HG03354 (cell line): ENCODE measurements at regions not wholly inside any gene's neighbourhood (a gene's known extent, or its start where the extent isn't known, plus 50 kb on each side); places are given as distances from the start of the nearest gene placed in this dataset.
"Not testable (repeated sequence)": the region's sequence is repeated elsewhere in the genome, so short reads cannot be mapped to it uniquely, and the experiment has no call there.

Experiments
- ATAC-seq: cut with Tn5 transposase; IDR thresholded peaks from one replicate; pipeline ENCODE4 v1.9.1; 2021; ENCODE audit warnings: mild to moderate bottlenecking; ENCODE audit not compliant: unreplicated experiment, poor library complexity, severe bottlenecking

DNA sequence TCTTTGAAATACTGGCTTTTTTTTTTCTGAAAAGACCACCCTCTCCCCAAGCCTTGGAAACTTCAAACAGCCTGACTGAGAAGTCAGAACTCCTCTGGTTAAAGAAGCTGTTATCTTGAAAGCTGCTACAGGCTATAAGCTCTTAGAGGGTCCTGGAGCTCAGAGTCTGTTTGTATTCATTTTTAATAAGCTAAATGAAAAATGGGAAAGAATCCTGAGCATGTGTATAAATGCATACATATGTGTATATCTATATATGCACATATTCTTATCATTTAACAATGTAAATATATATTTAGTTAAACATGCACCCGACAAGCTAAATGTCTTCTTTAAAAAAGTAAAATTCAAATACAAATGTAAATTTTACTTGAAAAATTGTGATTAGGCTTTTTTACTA lies 494.9 kb upstream of the POU3F2 start:
- ATAC-seq = no peak

DNA sequence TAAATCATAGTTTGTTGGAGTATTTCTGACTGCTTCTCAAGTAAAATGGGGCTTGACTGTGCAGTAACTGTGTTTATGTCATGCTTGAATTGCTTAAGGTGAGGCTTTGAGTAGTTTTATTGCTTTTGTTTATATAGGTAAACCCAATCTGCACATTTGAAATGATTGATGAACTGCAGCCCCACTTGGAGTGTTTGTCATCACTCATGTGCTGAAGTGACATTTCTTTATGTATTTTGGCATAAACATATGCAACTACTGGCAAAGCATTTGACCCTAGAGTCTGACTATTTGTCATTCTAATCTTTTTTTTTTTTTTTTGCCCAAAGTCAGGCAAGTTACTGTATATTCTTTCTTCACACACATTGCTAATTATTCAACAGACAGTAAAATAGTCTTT lies 491.4 kb upstream of the POU3F2 start:
- no peak for ATAC-seq

DNA sequence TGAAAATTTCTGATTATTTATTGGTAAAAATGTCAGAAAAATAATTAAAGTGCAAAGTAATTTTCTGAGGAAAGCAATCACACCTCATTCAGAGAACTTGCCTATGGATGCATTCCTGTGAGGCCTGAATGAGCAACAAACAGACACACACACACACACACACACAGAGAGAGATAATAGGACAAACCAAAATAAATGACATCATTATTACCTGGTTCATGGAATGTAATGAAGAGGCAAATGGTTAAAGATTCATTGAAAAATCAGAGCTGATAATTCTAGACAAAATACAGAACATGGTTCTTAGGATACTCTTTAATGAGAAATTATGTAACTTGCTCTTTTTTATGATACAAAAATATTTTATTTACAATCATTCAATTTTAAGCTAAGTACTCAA lies 490.6 kb upstream of the POU3F2 start:
- no peak for ATAC-seq

DNA sequence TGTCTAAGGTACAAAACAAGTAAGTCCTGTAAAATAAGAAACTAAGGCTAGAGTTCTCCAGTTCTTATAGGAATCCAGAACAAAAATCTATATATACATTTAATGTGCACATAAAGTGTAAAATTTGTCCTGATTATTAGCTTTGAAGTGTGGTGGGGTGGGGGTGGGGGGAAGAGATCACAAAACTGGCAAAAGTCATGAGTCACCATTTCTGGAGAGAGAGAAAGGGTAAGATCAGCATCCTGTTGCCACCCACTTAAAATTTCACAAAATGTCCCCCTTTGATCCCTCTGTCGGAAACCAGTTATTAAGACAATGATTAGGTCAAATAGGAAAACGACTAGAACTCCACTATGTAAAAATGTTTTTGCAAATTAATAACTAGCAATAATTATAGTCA lies 482.0 kb upstream of the POU3F2 start:
- ATAC-seq = no peak

DNA sequence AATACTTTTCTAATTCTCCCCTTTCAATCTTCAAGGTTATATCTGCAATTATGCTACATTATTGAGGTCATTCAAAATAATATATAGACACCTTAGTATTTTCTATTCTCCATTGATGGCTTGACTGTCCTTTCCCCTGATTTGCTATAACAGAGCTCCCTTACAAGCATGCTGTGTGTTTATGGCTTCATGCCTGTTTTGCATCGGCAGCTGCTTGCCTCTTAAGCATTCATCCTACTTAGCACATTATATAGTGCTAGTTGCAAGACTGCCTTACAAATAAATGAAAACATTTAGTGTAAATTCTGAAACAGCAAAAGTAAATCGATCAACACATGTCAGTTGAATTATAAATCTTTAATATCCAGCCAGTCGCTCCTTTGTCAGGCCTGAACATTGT lies 476.2 kb upstream of the POU3F2 start:
- no peak for ATAC-seq

DNA sequence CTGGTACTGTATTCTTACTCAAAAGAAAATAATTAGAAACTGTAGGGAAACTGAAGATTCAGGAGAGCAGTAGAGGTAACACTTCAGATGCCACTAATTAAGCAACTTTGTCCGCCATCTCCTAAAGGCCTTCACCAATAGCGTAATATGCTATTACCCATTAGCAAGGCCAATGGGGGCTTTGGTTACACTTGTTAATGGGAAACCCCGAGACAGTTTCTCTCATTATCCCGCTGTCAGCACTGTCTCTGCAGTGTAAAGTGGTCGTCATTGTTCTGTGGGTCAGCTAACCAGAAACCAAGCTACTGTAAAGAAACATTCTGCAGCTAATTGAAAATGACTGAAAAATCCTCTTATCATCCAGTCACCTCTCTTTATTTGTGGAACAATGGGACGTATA lies 468.0 kb upstream of the POU3F2 start:
- no peak for ATAC-seq

DNA sequence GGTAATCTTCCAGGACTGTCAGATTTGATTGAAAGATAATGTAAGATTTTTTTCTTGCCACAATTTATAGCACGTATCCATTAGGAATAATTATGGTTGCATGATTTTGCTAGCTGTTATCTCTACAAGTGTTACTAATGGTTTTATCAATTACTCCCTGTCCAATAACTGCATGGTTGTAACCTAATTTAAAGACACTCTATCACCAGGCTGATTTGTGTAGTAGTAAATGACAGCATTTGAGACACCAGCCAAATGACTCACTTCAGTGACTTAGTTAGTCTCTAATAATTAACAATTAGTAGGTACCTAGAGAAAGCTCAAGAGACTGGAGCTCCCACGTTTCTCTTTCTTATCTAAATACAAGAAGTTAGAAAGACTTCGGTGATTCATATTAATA lies 453.8 kb upstream of the POU3F2 start:
- no peak for ATAC-seq

DNA sequence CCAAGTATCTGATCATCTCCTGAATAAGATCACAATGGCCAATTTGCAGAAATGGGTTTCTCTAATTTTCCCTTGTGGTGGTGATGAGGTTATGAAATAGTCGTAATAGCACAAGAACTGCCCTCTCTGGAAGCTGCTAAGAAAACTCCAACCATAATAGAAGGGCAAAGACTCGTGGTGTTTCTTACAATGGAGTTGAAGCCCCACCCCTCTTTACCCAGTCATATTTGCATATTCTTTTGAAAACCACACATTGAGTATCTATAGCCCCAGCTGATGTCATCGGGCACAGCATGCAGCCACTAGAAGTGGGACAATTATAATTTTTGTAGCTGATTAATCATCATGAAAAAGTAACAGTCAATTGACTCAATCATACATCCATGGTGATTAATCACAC lies 452.1 kb upstream of the POU3F2 start:
- no peak for ATAC-seq

DNA sequence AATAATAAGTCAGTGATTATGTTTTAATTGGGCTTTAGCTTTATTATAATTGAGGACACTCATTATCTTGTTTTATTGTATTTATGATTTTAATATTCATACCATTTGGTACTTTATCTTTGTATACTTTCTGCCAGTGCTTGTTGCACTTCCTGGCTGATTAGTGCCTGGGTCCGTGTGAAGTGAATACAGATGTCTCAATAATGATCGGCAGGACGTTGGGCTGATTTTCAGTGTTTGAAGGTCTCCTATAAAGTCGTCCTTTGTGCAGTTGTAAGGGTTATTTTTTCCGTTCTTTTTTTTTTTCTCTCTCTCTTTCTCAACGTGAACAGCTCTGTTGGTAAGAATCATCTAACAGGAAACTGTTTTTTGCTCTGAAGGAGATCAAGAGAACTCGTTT lies 450.0 kb upstream of the POU3F2 start:
- ATAC-seq = no peak

DNA sequence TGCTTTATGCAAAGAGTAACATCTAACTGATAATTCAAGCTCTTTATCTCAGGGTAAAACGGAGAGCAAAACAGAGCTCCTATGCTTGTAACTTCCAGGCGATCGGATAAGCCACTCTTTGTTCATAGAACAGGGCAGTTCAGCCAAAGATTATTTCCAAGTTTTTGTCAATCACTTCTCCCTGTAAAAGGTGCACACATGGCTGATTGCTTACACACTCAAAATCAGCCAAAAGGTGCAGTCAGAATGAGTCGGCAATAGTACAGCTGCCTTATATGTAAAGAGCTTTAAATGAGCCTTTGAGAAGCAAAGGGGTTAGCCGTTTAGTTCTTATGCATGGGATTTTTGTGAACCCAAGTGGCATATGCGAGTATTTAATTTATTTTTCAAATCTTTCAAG lies 449.6 kb upstream of the POU3F2 start:
- ATAC-seq = no peak

DNA sequence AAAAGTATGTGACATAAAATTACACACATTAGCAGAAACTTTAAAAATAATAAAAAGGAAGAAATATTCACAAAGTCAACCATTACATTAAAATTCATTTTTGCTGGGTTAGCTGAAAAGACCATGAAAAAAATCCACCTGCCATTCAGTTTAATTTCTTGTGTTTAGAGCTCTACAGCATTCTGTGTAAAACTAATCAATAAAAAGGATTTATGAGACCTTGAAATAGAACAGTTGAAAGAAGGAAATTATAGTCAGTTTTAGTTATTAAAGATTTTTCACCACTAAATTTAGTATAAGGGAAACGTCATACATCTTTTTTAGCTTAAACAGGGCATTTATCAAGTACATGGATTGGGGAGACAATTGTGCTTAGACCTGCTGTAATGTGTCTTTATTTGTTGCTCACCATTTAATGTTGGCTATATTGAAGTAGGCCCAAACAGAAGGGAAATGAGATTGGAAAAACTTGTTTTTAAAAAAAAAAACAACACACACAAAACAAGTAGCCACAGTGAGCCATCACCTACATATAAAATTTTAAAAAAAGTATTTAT lies 438.7 kb upstream of the POU3F2 start:
- ATAC-seq = no peak

DNA sequence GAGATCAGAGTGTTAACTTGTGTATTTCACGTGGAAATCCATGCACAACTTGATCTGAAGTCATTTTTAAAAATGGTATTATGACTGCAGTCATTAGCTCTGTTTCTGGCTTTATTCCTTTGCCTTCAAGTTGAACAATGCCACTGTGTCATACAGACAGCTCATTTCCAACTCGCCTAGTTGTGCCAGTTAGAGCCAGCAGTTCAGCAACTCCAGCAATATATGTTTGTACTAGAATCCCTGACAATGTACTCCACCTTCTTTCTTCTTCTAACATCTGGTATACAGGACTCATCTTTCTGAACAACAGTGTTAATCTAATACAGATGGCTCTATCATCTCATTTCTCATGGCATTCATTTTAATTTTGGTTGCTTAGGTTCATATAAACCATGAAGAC lies 418.3 kb upstream of the POU3F2 start:
- ATAC-seq = no peak

DNA sequence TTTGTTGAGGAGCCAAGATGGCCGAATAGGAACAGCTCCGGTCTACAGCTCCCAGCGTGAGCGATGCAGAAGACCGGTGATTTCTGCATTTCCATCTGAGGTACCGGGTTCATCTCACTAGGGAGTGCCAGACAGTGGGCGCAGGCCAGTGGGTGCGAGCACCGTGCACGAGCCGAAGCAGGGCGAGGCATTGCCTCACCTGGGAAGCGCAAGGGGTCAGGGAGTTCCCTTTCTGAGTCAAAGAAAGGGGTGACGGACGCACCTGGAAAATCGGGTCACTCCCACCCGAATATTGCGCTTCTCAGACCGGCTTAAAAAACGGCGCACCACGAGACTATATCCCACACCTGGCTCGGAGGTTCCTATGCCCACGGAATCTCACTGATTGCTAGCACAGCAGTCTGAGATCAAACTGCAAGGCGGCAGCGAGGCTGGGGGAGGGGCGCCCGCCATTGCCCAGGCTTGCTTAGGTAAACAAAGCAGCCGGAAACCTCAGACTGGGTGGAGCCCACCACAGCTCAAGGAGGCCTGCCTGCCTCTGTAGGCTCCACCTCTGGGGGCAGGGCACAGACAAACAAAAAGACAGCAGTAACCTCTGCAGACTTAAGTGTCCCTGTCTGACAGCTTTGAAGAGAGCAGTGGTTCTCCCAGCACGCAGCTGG lies 417.7 kb upstream of the POU3F2 start:
- not testable (repeated sequence) for ATAC-seq

DNA sequence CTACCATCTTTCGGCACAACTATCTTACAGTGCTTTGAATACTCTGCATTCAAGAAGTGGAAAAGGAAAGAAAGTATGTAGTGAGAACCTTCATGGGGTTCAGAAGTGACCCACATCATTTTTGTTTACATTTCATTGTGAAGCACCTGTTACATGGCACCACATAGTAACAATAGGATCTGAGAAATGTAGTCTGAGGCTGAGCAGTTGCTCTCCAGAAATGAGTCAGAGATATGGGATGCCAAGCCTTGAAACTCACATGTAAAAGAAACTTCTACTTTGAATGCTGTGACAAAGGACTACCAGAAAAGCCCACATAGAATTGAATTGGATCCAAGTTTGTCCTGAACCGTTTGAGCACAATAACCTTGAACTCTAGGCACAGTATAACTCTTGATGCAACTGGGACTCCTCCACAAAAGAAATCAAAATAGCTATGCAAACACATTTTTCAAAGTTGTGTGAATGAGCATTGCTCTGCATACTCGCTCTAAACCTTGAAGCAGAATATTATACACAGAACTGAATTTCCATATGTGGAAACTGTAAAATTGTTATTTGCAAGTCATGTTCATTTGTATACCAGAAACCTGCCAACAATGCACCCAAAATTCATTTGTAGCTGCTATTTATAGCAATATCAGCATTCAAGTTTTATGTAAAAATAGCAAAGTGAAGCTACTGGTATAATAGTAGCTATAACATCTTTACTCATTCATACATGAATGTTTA lies 400.9 kb upstream of the POU3F2 start:
- peak; percentile 86 for ATAC-seq

DNA sequence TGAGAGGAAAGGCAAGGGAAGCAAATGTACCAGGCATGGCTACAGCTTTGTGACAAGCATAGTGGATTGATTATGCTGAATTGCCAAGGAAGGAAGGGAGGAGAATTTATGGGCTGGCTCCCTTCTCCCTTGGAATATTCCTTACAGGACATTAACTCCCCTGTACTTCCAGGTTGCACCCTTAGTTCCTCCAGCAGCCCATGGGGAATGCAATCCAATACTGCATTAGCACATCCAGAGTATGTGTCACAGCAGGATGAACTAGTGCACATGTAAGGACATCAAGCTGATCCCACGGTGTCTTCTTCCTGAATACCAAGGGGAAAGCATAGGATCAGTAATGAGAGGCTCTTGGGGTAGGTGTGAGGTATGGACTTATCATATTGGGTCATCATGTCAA lies 390.7 kb upstream of the POU3F2 start:
- no peak for ATAC-seq

DNA sequence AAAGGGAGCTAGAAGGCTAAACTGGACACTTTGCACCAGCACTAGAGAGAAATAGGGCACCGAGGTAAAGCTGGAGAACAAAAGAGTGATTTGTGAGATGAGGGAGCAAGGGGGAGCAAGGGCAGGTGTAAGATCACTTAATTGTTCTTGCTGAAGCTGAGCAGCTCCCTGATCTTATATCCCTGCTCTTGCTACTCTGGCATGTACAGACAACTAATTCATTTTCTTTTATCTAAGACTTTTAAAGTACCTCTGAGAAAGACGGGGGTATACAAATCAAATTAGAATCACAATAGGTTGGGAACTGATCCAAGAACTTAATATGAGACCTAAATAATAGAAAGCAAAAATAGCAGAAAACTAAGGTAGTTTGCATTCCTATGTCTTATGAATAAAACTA lies 381.7 kb upstream of the POU3F2 start:
- no peak for ATAC-seq

DNA sequence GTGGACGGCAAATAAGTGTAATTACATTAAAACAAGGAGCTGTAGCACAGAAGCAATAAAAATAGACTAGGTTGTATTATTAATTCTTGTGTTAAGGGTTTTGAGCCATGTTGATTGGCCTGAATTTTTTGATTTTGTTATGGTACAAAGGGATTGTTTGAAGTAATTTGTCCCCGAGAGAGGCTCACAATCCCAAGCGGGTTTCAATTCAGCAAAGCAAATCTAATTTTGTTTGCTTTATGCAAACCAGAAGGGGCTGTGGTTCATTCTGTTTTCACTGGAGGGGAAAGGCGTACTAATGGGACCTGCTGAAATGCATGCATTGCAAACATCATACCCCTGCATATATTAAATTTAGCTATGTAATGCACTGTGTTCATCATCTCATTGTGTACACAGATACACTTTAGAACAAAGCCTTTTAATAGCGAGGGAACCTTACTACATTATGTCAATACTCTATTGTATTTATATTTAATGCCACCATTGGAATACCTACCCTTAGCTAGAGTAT lies 379.5 kb upstream of the POU3F2 start:
- no peak for ATAC-seq

DNA sequence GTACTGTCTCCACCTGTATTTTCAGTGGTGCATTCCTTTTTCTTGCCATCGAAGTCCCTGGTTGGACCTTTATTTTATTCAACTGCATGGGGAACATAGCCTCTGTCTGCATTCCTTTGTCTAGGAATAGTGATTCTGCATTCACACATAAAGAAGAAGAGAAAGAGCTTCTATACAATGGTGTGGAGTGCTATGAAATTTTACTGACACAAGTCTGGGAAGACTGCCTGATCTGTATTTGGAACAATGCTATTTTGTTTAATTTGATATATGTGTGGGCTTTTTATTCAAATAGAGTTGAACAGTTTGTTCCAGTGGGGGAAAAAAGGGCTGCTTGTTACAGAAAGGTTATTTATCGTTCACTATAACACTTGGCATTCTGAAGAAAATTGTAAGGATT lies 375.7 kb upstream of the POU3F2 start:
- no peak for ATAC-seq

DNA sequence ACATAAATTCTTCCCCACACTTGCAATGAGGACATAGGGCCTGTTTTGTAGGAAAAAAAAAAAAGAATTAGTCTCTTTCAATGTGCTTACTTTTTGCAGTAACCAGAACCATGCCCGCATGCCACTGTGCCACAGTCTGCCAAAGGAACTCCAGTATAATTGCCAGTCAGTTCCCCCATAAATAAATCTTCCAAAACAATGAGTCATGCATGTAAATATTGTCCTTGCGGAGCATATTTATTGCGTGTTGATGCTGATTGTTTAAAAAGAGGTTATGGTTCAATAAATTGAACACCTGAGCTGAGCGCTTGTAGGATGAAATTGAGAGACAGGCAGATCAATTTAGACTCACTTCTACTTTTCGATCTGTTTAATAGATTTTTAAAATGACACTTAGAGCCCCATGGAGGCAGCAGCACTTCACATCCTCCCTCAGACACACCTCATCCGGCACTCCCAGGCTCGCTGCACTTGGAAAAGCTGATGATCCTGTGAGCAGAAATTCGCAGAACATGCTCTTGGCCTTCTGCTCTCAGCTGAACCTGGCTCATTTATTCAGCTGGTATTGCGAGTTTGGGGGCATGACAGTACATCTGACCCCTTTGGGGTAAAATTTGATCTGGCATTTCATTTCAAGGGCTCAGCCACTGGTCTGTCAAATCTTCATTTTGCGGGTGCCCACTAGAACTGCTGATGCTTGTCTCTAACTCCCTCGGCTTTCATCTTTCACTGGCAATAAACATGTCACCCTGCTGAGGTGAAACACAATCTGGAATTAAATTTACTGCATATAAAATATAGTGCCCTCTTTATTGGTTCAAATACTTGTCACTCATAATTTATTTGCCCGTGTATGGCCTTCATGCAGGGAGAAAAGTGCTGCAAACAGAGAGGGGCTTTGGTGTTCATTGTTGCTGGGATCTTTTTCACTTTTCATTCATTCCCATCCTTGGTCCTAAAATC lies 371.1 kb upstream of the POU3F2 start:
- no peak for ATAC-seq

DNA sequence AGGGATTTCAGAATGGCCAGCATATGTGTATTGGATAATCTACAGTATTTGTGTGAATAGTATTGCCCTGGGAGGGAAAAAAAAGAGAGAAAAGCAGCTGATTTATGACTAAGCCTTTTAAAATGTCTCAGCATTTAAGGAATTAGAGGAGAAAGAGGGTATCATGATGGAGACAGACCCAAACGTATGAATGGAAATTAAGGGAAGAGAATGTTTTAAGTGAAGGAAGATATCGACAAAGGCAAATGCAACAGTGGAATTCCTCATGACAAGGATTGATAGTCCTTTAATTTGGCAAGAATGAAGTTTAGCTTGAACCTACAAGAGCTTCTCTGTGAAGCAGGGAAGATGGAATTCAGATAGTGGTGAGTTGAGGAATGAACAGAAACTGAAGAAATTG lies 367.3 kb upstream of the POU3F2 start:
- ATAC-seq = no peak
